GM19452 (cell line): ENCODE measurements at regions not wholly inside any gene's neighbourhood (a gene's known extent, or its start where the extent isn't known, plus 50 kb on each side); places are given as distances from the start of the nearest gene placed in this dataset.
A peak's percentile ranks its signal among the peaks of the same experiment; 100 is the strongest.
"Not testable (repeated sequence)": the region's sequence is repeated elsewhere in the genome, so short reads cannot be mapped to it uniquely, and the experiment has no call there.

ENCODE experiments used
- ATAC-seq: cut with Tn5 transposase; IDR thresholded peaks from one replicate; pipeline ENCODE4 v1.9.1; 2021; ENCODE audit not compliant: unreplicated experiment

DNA sequence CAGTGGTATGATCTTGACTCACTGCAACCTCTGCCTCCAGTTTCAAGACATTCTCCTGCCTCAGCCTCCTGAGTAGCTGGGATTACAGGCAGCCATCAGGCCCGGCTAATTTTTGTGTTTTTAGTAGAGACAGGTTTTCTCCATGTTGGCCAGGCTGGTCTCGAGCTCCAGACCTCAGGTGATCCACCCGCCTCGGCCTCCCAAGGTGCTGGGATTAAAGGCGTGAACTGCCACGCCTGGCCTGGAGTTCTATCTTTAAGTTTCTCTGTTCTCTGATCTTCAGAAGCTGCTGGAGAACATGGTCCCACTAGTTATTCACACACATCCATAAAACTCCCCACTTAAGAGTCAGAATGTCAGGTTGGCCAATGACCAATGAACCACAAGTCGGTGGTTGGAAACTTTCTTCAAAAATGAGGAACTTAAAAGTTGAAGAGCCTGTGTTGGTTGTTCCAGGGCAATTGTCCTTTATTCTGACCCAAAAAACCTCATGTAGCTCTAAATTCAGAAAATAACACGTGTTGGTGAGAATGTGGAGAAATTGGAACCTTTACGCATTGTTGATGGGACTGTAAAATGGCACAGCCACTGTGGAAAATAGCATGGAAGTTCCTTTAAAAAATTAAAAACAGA lies 55.9 kb upstream of the PIK3CB start:
- peak; percentile 84 for ATAC-seq

- no peak for ATAC-seq
Measured at GRCh38 chr3:138889792-138890191, 55.1 kb upstream of the PIK3CB start.

DNA sequence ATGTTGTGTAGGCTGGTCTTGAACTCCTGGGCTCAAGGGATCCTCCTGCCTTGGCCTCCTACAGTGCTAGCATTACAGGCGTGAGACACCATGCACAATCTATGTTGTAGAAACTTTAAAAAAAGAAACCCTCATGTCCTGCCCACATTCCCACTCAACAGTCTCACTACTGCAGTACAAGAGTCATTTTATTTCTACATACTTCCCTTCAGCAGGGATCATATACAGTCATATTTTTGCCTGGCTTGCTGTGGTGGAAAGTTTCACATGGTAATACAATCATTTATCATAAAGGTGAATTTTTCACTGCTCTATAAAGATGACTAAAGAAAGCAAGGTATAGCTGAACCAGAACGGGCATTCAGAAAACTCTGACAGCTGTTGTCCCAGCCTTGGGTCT lies 53.8 kb upstream of the PIK3CB start:
- ATAC-seq = no peak

DNA sequence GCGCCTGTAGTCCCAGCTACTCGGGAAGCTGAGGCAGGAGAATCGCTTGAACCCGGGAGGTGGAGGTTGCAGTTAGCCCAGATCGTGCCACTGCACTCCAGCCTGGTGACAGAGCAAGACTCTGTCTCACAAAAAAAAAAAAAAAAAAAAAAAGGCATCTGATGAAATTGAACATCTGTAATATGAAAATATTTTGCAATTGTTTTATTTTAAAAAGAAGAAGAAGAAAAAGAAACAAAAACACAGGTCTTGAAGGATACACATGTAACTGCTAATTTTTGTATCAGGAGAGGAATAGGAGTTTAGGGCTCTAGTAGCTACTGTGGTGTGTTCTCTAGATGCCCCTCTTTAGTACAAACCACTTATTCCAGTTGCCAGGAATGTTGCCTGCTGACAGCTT lies 51.4 kb upstream of the PIK3CB start:
- ATAC-seq = not testable (repeated sequence)
